SJSA1 (cell line): ENCODE measurements at regions not wholly inside any gene's neighbourhood (a gene's known extent, or its start where the extent isn't known, plus 50 kb on each side); places are given as distances from the start of the nearest gene placed in this dataset.
"Not testable (repeated sequence)": the region's sequence is repeated elsewhere in the genome, so short reads cannot be mapped to it uniquely, and the experiment has no call there.

Source experiments
- DNase-seq, 2 experiments: peaks; one replicate each; pipeline ENCODE4 v3.0.0-alpha.2; 2015 to 2020; ENCODE audit warnings: low spot score in 2 of 2, low read depth in 1 of 2
- H3K27ac ChIP-seq: fragments of 250-450 bp; sonication (Bioruptor Pico); 2 replicates; pipeline ENCODE4 v1.5.1; 2020; ENCODE audit warnings: mild to moderate bottlenecking, moderate library complexity
- H3K27me3 ChIP-seq: fragments of 250-450 bp; sonication (Bioruptor Pico); replicated peaks from 2 replicates; pipeline ENCODE4 v1.5.1; 2020; ENCODE audit warnings: mild to moderate bottlenecking, moderate library complexity
- H3K36me3 ChIP-seq: fragments of 250-450 bp; sonication (Bioruptor Pico); 2 replicates; pipeline ENCODE4 v1.5.1; 2020; ENCODE audit warnings: mild to moderate bottlenecking
- H3K4me1 ChIP-seq: fragments of 250-450 bp; sonication (Bioruptor Pico); replicated peaks from 2 replicates; pipeline ENCODE4 v1.6.1; 2021; ENCODE audit warnings: mild to moderate bottlenecking
- H3K4me3 ChIP-seq: fragments of 250-450 bp; sonication (Bioruptor Pico); 2 replicates; pipeline ENCODE4 v1.5.1; 2020; ENCODE audit warnings: mild to moderate bottlenecking
- H3K9me3 ChIP-seq: fragments of 250-450 bp; sonication (Bioruptor Pico); replicated peaks from 2 replicates; pipeline ENCODE4 v1.5.1; 2020; ENCODE audit warnings: mild to moderate bottlenecking

- not testable (repeated sequence) for H3K4me3 ChIP-seq, DNase-seq, H3K9me3 ChIP-seq, H3K27ac ChIP-seq, H3K4me1 ChIP-seq, H3K27me3 ChIP-seq, H3K36me3 ChIP-seq
These were observed 139.8 kb downstream of the COX18 start for GRCh38 chr4:72929596-72930274.

GRCh38 chr4:72924814-72925213, 144.7 kb downstream of the COX18 start:
- no peak overlapping the region for H3K4me3 ChIP-seq
- no peak for DNase-seq
- no peak overlapping the region for H3K27ac ChIP-seq
- no peaks in the 10 kb centered on the region for H3K36me3 ChIP-seq
- no peaks in the 10 kb centered on the region for H3K27me3 ChIP-seq
- H3K9me3 ChIP-seq = no peaks in the 10 kb centered on the region
- no peaks in the 10 kb centered on the region for H3K4me1 ChIP-seq

DNA sequence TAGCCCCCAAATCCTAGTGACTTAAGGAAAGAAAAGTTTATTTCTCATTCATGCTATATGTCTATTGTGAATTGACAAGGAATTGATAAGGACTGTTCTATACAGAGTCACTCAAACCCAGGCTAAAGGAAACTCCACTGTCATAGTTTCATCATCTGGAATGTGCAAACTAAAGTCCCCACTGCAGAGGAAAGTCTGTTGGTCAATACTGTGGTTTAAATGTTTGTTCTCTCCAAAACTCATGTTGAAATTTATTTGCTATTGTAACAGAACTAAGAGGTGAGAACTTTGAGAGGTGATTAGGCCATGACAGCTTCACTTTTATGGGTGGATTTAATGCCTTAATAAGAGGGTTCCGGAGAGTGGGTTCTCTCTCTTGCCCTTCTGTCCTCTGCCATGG, 149.6 kb downstream of the COX18 start:
- no peak overlapping the region for H3K4me3 ChIP-seq
- DNase-seq = no peak
- H3K4me1 ChIP-seq = no peaks in the 10 kb centered on the region
- H3K27me3 ChIP-seq = no peaks in the 10 kb centered on the region
- H3K27ac ChIP-seq = no peak overlapping the region
- H3K9me3 ChIP-seq = no peaks in the 10 kb centered on the region
- no peaks in the 10 kb centered on the region for H3K36me3 ChIP-seq

DNA sequence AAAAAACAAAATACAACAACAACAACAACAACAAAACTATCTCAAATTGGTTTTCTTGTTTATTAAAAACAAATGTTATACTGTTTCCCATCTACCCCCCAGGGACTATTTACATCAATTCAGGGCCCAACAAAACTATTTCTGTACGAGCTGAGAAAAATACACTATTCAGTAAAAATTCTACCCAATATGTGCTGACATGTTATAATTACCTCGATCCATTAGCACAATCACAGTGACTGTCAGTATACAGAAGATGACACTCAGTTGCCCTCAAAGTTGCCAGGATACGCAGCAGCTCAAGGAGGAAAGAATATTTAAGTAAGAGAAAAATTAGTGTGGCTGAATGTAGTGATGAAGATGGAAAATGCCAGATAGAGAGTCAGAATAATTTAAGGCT, 150.1 kb downstream of the COX18 start:
- Histone ChIP-seq H3K9me3 (no peaks in the 10 kb centered on the region), H3K27ac (no peak overlapping the region), H3K4me3 (no peak overlapping the region), H3K36me3 (no peaks in the 10 kb centered on the region), H3K4me1 (no peaks in the 10 kb centered on the region), H3K27me3 (no peaks in the 10 kb centered on the region)
- no peak for DNase-seq

- Histone ChIP-seq H3K27me3 (no peaks in the 10 kb centered on the region), H3K27ac (no peak overlapping the region), H3K36me3 (no peaks in the 10 kb centered on the region), H3K4me1 (no peaks in the 10 kb centered on the region), H3K4me3 (no peak overlapping the region), H3K9me3 (no peaks in the 10 kb centered on the region)
- DNase-seq = no peak
These were observed 151.2 kb downstream of the COX18 start for GRCh38 chr4:72918362-72918761.

GRCh38 chr4:72911316-72911715, 158.2 kb downstream of the COX18 start:
- no peak for DNase-seq
- Histone ChIP-seq H3K27me3 (no peaks in the 10 kb centered on the region), H3K36me3 (no peaks in the 10 kb centered on the region), H3K4me1 (no peaks in the 10 kb centered on the region), H3K27ac (no peak overlapping the region), H3K4me3 (no peak overlapping the region), H3K9me3 (no peaks in the 10 kb centered on the region)

- Histone ChIP-seq H3K9me3 (no peaks in the 10 kb centered on the region), H3K27me3 (no peaks in the 10 kb centered on the region), H3K36me3 (no peaks in the 10 kb centered on the region), H3K4me1 (no peaks in the 10 kb centered on the region), H3K27ac (no peak overlapping the region), H3K4me3 (no peak overlapping the region)
- no peak for DNase-seq
These were observed 160.1 kb downstream of the COX18 start for GRCh38 chr4:72909461-72909860.

GRCh38 chr4:72902354-72902753, 167.2 kb downstream of the COX18 start:
- Histone ChIP-seq H3K9me3 (no peaks in the 10 kb centered on the region), H3K4me3 (no peak overlapping the region), H3K27ac (no peak overlapping the region), H3K36me3 (no peaks in the 10 kb centered on the region), H3K4me1 (no peaks in the 10 kb centered on the region), H3K27me3 (no peaks in the 10 kb centered on the region)
- DNase-seq = no peak

- Histone ChIP-seq H3K27me3 (no peaks in the 10 kb centered on the region), H3K4me1 (no peaks in the 10 kb centered on the region), H3K27ac (no peak overlapping the region), H3K9me3 (no peaks in the 10 kb centered on the region), H3K4me3 (no peak overlapping the region), H3K36me3 (no peaks in the 10 kb centered on the region)
- no peak for DNase-seq
These were observed 168.0 kb downstream of the COX18 start for GRCh38 chr4:72901553-72901952.

- Histone ChIP-seq H3K27me3 (no peaks in the 10 kb centered on the region), H3K27ac (no peak overlapping the region)
- DNase-seq = no peak
These were observed 168.6 kb downstream of the COX18 start for GRCh38 chr4:72900952-72901351.

GRCh38 chr4:72899621-72900020, 169.9 kb downstream of the COX18 start:
- no peaks in the 10 kb centered on the region for H3K27me3 ChIP-seq
- no peak for DNase-seq
- no peaks in the 10 kb centered on the region for H3K9me3 ChIP-seq
- H3K27ac ChIP-seq = no peak overlapping the region
- H3K4me1 ChIP-seq = no peaks in the 10 kb centered on the region
- no peaks in the 10 kb centered on the region for H3K36me3 ChIP-seq
- H3K4me3 ChIP-seq = no peak overlapping the region

More at GRCh38 chr4:72900952-72901351, 168.6 kb downstream of the COX18 start:
- Histone ChIP-seq H3K4me1 (no peaks in the 10 kb centered on the region), H3K36me3 (no peaks in the 10 kb centered on the region), H3K4me3 (no peak overlapping the region), H3K9me3 (no peaks in the 10 kb centered on the region)

- no peaks in the 10 kb centered on the region for H3K4me1 ChIP-seq
- DNase-seq = no peak
- H3K27me3 ChIP-seq = no peaks in the 10 kb centered on the region
- no peaks in the 10 kb centered on the region for H3K9me3 ChIP-seq
- no peak overlapping the region for H3K27ac ChIP-seq
- H3K36me3 ChIP-seq = no peaks in the 10 kb centered on the region
- no peak overlapping the region for H3K4me3 ChIP-seq
These were observed 170.3 kb downstream of the COX18 start for GRCh38 chr4:72899214-72899613.

DNA sequence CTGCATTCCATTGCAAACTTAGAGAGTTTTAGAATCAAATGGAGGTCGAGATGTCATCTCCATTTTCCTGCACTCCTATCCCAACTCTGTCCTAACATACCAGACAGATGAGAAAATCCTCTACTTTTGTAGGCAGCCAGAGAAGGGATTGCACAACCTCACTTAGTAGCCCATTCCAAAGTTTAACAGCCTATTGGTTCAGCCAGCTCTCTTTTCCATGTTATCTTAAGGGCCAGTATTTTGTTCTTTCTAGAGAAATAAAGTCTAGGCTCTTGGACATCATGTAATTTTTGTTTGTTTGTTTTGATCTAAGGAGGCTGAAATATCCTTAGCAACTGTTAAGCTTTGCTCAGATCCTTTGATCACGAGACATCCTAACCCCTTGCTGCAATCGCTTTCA, 173.0 kb downstream of the COX18 start:
- Histone ChIP-seq H3K27me3 (no peaks in the 10 kb centered on the region), H3K4me1 (no peaks in the 10 kb centered on the region), H3K9me3 (no peaks in the 10 kb centered on the region), H3K36me3 (no peaks in the 10 kb centered on the region), H3K27ac (no peak overlapping the region), H3K4me3 (no peak overlapping the region)
- DNase-seq = no peak

DNA sequence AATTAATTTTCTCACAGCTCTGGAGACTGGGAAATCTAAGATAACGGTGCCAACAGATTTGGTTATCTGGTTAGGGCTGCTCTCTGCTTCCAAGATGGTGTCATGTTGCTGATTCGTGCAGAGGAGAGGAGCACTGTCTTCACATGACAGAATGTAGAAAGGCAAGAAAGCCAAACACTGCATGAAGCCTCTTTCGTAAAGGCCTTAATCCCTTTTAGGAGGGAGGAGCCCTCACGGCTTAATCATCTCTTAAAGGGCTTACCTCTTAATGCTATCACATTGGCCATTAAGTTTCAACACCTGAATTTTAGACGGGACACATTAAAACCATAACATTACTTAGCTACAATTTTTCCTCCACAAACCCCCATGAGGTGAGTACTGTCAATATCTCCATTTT, 174.1 kb downstream of the COX18 start:
- Histone ChIP-seq H3K9me3 (no peaks in the 10 kb centered on the region), H3K27me3 (no peaks in the 10 kb centered on the region)
- DNase-seq = no peak

More for the DNA sequence above, 174.1 kb downstream of the COX18 start:
- Histone ChIP-seq H3K4me3 (no peak overlapping the region), H3K36me3 (no peaks in the 10 kb centered on the region), H3K27ac (no peak overlapping the region), H3K4me1 (no peaks in the 10 kb centered on the region)
